ENCODE measurements at regions not wholly inside any gene's neighbourhood (a gene's known extent, or its start where the extent isn't known, plus 50 kb on each side); places are given as distances from the start of the nearest gene placed in this dataset.
A peak's percentile ranks its signal among the peaks of the same experiment; 100 is the strongest.

- TF ChIP-seq HNRNPLL (IDR thresholded peaks at IDR 0.05; ENCODE audit: low read depth, low read length, poor library complexity, severe bottlenecking), result no peak
- peak; percentile 92 for TF ChIP-seq MAFK (IDR thresholded peaks at IDR 0.05; ENCODE audit: low read length)
- TF ChIP-seq, protein P1, sequence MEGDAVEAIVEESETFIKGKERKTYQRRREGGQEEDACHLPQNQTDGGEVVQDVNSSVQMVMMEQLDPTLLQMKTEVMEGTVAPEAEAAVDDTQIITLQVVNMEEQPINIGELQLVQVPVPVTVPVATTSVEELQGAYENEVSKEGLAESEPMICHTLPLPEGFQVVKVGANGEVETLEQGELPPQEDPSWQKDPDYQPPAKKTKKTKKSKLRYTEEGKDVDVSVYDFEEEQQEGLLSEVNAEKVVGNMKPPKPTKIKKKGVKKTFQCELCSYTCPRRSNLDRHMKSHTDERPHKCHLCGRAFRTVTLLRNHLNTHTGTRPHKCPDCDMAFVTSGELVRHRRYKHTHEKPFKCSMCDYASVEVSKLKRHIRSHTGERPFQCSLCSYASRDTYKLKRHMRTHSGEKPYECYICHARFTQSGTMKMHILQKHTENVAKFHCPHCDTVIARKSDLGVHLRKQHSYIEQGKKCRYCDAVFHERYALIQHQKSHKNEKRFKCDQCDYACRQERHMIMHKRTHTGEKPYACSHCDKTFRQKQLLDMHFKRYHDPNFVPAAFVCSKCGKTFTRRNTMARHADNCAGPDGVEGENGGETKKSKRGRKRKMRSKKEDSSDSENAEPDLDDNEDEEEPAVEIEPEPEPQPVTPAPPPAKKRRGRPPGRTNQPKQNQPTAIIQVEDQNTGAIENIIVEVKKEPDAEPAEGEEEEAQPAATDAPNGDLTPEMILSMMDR (IDR thresholded peaks at IDR 0.05 in 2 of 3, conservative IDR thresholded peaks at IDR 0.05 in 1 of 3; ENCODE audit: insufficient read depth in 2 of 3, low read depth in 1 of 3, low read length in 3 of 3), result no peak
- peak; percentile 96 for TF ChIP-seq BACH1 (tag; IDR thresholded peaks at IDR 0.05)
- TF ChIP-seq HDAC3 (IDR thresholded peaks at IDR 0.05; ENCODE audit: borderline replicate concordance, partially characterized antibody), result no peak
- no peak for TF ChIP-seq ZBED1 (IDR thresholded peaks at IDR 0.05)
- TF ChIP-seq CSDE1 (IDR thresholded peaks at IDR 0.05), result no peak
- TF ChIP-seq MAFG (tag; conservative IDR thresholded peaks at IDR 0.05), result peak; percentile 95
- no peak for TF ChIP-seq PYGO2 (tag; IDR thresholded peaks at IDR 0.05)
- peak; percentile 46; the same call in 1 of the 2 replicates for TF ChIP-seq CXXC5 (CRISPR knock-in tag; IDR thresholded peaks at IDR 0.05)
- peak in 1 of 3 experiments; percentile 50; a peak in 1 of 6 replicates for TF ChIP-seq ZBTB11 (CRISPR knock-in tag; IDR thresholded peaks at IDR 0.05)
- TF ChIP-seq HMGN3 (IDR thresholded peaks at IDR 0.05; ENCODE audit: borderline replicate concordance, extremely low read depth, insufficient read length, low read depth, low read length), result no peak
- TF ChIP-seq HOXB6 (CRISPR knock-in tag; IDR thresholded peaks at IDR 0.05; ENCODE audit: borderline replicate concordance), result no peak
- no peak for TF ChIP-seq PHF20 (IDR thresholded peaks at IDR 0.05; ENCODE audit: partially characterized antibody)
- TF ChIP-seq KLF10 (CRISPR knock-in tag; IDR thresholded peaks at IDR 0.05), result no peak
- TF ChIP-seq NR2C1 (IDR thresholded peaks at IDR 0.05), result peak; percentile 64
- TF ChIP-seq NR2C1 (tag; IDR thresholded peaks at IDR 0.05), result peak; percentile 86
- TF ChIP-seq TFAM (CRISPR knock-in tag; conservative IDR thresholded peaks at IDR 0.05), result no peak
- no peak for TF ChIP-seq ZC3H11A (IDR thresholded peaks at IDR 0.05; ENCODE audit: low read depth, low read length)
- peak; percentile 43; the same call in 1 of the 2 replicates for TF ChIP-seq TFE3 (CRISPR knock-in tag; IDR thresholded peaks at IDR 0.05)
- peak; percentile 79 for TF ChIP-seq ELF1 (tag; IDR thresholded peaks at IDR 0.05)
- TF ChIP-seq, protein P2, sequence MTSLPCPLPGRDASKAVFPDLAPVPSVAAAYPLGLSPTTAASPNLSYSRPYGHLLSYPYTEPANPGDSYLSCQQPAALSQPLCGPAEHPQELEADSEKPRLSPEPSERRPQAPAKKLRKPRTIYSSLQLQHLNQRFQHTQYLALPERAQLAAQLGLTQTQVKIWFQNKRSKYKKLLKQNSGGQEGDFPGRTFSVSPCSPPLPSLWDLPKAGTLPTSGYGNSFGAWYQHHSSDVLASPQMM (CRISPR knock-in tag; IDR thresholded peaks at IDR 0.05), result no peak
- no peak for TF ChIP-seq NFYB (IDR thresholded peaks at IDR 0.05; ENCODE audit: extremely low read depth, insufficient read length)
- no peak for TF ChIP-seq TARDBP (IDR thresholded peaks at IDR 0.05)
Measured at GRCh38 chr2:71748227-71748626, 294.9 kb downstream of the DYSF start (continued).

All from K562 (cell line).